Kidney epithelial cell (primary cell): ENCODE measurements at regions not wholly inside any gene's neighbourhood (a gene's known extent, or its start where the extent isn't known, plus 50 kb on each side); places are given as distances from the start of the nearest gene placed in this dataset.
A peak's percentile ranks its signal among the peaks of the same experiment; 100 is the strongest.

ENCODE experiments used
- DNase-seq: peaks from one replicate; pipeline ENCODE4 v3.0.0-alpha.2; 2010; ENCODE audit warnings: low read depth
- H3K27me3 ChIP-seq: 2 replicates; pipeline ENCODE4 v1.6.0; 2011; ENCODE audit warnings: low read length; ENCODE audit not compliant: control insufficient read depth, insufficient read depth
- H3K36me3 ChIP-seq: 2 replicates; pipeline ENCODE4 v1.5.1; 2011; ENCODE audit warnings: low read length; ENCODE audit not compliant: control insufficient read depth, insufficient read depth
- H3K4me3 ChIP-seq: 2 replicates; pipeline ENCODE4 v1.5.1; 2011; ENCODE audit warnings: low read depth, mild to moderate bottlenecking, control low read depth, low read length
- TF ChIP-seq, protein P1 (sequence below): IDR thresholded peaks from 2 replicates; pipeline ENCODE4 v1.5.1; 2011; ENCODE audit warnings: mild to moderate bottlenecking, moderate library complexity, low read length, control low read depth, inconsistent platforms; ENCODE audit not compliant: insufficient read depth, poor library complexity, severe bottlenecking

- DNase-seq = no peak
- no peaks in the 10 kb centered on the region for H3K36me3 ChIP-seq
- no peak overlapping the region for H3K4me3 ChIP-seq
- H3K27me3 ChIP-seq = peaks cover 7% of the 10 kb centered on the region
- TF ChIP-seq, protein P1, sequence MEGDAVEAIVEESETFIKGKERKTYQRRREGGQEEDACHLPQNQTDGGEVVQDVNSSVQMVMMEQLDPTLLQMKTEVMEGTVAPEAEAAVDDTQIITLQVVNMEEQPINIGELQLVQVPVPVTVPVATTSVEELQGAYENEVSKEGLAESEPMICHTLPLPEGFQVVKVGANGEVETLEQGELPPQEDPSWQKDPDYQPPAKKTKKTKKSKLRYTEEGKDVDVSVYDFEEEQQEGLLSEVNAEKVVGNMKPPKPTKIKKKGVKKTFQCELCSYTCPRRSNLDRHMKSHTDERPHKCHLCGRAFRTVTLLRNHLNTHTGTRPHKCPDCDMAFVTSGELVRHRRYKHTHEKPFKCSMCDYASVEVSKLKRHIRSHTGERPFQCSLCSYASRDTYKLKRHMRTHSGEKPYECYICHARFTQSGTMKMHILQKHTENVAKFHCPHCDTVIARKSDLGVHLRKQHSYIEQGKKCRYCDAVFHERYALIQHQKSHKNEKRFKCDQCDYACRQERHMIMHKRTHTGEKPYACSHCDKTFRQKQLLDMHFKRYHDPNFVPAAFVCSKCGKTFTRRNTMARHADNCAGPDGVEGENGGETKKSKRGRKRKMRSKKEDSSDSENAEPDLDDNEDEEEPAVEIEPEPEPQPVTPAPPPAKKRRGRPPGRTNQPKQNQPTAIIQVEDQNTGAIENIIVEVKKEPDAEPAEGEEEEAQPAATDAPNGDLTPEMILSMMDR = no peak
Observed at GRCh38 chr18:8468921-8469335, 140.3 kb upstream of the RAB12 start.

DNA sequence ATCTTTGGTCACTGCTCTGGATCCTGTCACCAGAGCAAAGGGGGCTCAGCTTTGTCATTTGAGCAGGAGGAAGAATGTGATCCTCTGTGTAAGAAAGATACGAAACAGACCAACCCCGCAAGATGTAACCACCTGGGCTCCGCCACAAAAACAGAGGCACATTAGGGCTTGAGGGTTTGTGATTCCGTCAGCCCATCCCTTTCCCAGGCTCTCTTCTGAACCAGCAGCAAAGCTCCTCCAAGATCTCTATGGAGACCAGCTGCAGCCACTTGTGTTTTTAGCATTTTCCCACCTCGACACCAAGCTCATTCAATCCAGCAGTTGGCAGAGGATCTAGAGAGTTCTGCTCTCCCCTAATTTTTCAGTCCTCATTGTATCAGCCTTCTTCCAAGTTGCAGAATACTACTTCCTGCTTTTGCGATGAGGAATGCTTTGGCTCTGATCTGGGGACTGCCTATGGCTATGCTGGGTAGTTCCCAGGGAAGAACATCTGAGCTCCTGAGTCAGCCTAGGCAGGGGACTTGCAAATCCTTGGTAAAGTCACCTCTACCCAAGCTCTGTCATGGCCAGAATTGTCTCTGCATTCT is 139.6 kb upstream of the RAB12 start:
- H3K4me3 ChIP-seq = no peak overlapping the region
- TF ChIP-seq, protein P1 = no peak
- no peak for DNase-seq
- H3K36me3 ChIP-seq = no peaks in the 10 kb centered on the region
- H3K27me3 ChIP-seq = peaks cover 7% of the 10 kb centered on the region

GRCh38 chr18:8471372-8471771 is 137.9 kb upstream of the RAB12 start:
- DNase-seq = no peak
- TF ChIP-seq, protein P1 = no peak

DNA sequence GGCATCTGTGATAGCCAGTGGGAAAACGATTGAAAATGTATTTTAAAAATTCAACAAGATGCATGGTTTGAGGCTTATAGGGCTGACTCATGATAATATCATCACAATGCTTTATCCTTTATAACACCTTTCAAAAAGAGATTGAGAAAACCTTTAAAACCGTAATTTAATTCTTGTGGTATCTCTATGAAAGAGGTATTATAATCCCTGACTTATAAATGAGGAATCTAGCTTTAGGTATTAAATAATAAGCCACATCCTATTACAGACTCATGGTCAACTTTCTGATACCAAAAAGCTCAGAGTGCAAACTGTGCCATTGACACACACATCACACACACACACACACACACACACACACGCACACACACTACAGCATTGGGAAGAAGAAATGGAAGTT is 134.6 kb upstream of the RAB12 start:
- Histone ChIP-seq H3K4me3 (no peak overlapping the region), H3K27me3 (peaks cover 9% of the 10 kb centered on the region), H3K36me3 (no peaks in the 10 kb centered on the region)
- no peak for DNase-seq
- TF ChIP-seq, protein P1 = no peak

More at GRCh38 chr18:8471372-8471771, 137.9 kb upstream of the RAB12 start:
- Histone ChIP-seq H3K36me3 (no peaks in the 10 kb centered on the region), H3K4me3 (no peak overlapping the region), H3K27me3 (peaks cover 7% of the 10 kb centered on the region)

DNA sequence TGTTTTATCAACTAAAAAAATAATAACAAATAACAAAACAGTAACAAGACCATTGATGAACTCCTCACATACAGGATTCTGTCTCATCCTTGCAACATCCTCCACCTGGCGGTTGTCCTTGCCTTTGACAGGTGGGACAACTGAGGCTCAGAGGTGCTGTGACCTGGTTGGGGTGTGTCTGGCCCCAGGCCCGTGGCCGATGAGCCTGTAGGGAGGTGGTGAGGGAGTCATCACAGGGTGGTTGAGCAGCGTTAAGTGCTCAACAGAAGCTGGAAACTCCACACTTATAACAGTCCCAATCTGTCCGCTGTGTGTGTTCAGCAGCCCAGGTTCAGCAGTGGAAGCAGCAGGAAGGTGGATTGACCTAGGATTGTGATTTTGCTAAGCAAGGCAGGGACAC is 131.6 kb upstream of the RAB12 start:
- H3K27me3 ChIP-seq = peaks cover 12% of the 10 kb centered on the region
- no peak overlapping the region for H3K4me3 ChIP-seq
- TF ChIP-seq, protein P1 = no peak
- DNase-seq = no peak
- H3K36me3 ChIP-seq = no peaks in the 10 kb centered on the region

GRCh38 chr18:8478166-8478967 is 130.9 kb upstream of the RAB12 start:
- TF ChIP-seq, protein P1 = peak; percentile 90
- no peak overlapping the region for H3K4me3 ChIP-seq
- no peak for DNase-seq
- H3K36me3 ChIP-seq = no peaks in the 10 kb centered on the region
- peaks cover 12% of the 10 kb centered on the region for H3K27me3 ChIP-seq
